ENCODE measurements at regions not wholly inside any gene's neighbourhood (a gene's known extent, or its start where the extent isn't known, plus 50 kb on each side); places are given as distances from the start of the nearest gene placed in this dataset.

GRCh38 chr10:71077143-71077581 lies 135.2 kb upstream of the UNC5B start:
- no peaks in the 10 kb centered on the region for H4K20me1 ChIP-seq (ENCODE audit: insufficient read depth)
- H3K4me1 ChIP-seq (ENCODE audit: control insufficient read depth in 1 of 2, insufficient read depth in 2 of 2, low read depth in 1 of 2, low read length in 1 of 2) = peaks cover 0 to 49% of the 10 kb centered on the region in 2 experiments; a peak in 1 of 4 replicates
- no peak overlapping the region for H2AFZ ChIP-seq (ENCODE audit: low read depth)
- no peak overlapping the region for H3K9ac ChIP-seq
- DNase-seq = peak; percentile 41
- no peak overlapping the region for H3K4me2 ChIP-seq
- ChIA-PET CTCF (interaction anchor here (1.0 to 7.8 kb wide), 7 partner anchors 10 to 174 kb away, joined by 3 to 42 read pairs (median 4); no protein-coding TSS in a partner anchor), POLR2A (interaction anchor here (0.8 to 1.0 kb wide), 2 partner anchors 10 to 117 kb away, joined by 3 to 4 read pairs; no protein-coding TSS in a partner anchor)
- no peak overlapping the region for H3K4me3 ChIP-seq (ENCODE audit: low read depth in 2 of 2, low read length in 1 of 2)
- no peaks in the 10 kb centered on the region for H3K9me3 ChIP-seq
- H3K27me3 ChIP-seq (ENCODE audit: insufficient read depth) = peaks cover 9% of the 10 kb centered on the region; the same call in 1 of the 2 replicates
- no peaks in the 10 kb centered on the region for H3F3A ChIP-seq (replicated peaks; ENCODE audit: insufficient read depth)
- H3K79me2 ChIP-seq (ENCODE audit: insufficient read depth) = no peaks in the 10 kb centered on the region
- TF ChIP-seq NRF1 (IDR thresholded peaks at IDR 0.05; ENCODE audit: low read depth, low read length) = no peak
- TF ChIP-seq MXI1 (IDR thresholded peaks at IDR 0.05; ENCODE audit: low read depth, low read length) = no peak
- TF ChIP-seq TEAD4 (IDR thresholded peaks at IDR 0.05; ENCODE audit: borderline replicate concordance, insufficient read depth) = no peak
- no peak for TF ChIP-seq YY1 (IDR thresholded peaks at IDR 0.05; ENCODE audit: low read depth)
- TF ChIP-seq EZH2phosphoT487 (IDR thresholded peaks at IDR 0.05; ENCODE audit: borderline replicate concordance, low read depth) = no peak
- TF ChIP-seq USF1 (IDR thresholded peaks at IDR 0.05; ENCODE audit: borderline replicate concordance, low read depth) = no peak
- TF ChIP-seq GATA2 (CRISPR knock-in tag; IDR thresholded peaks at IDR 0.05) = no peak
- TF ChIP-seq FOXJ3 (CRISPR knock-in tag; IDR thresholded peaks at IDR 0.05) = no peak
- no peak for TF ChIP-seq GABPA (IDR thresholded peaks at IDR 0.05; ENCODE audit: low read depth)
- no peak for TF ChIP-seq CHD2 (IDR thresholded peaks at IDR 0.05; ENCODE audit: low read length, partially characterized antibody)
- no peak for TF ChIP-seq SIN3A (IDR thresholded peaks at IDR 0.05; ENCODE audit: borderline replicate concordance, low read depth, low read length)
- no peak for TF ChIP-seq TAF1 (IDR thresholded peaks at IDR 0.05; ENCODE audit: borderline replicate concordance, low read depth, low read length)
- TF ChIP-seq, protein P1, sequence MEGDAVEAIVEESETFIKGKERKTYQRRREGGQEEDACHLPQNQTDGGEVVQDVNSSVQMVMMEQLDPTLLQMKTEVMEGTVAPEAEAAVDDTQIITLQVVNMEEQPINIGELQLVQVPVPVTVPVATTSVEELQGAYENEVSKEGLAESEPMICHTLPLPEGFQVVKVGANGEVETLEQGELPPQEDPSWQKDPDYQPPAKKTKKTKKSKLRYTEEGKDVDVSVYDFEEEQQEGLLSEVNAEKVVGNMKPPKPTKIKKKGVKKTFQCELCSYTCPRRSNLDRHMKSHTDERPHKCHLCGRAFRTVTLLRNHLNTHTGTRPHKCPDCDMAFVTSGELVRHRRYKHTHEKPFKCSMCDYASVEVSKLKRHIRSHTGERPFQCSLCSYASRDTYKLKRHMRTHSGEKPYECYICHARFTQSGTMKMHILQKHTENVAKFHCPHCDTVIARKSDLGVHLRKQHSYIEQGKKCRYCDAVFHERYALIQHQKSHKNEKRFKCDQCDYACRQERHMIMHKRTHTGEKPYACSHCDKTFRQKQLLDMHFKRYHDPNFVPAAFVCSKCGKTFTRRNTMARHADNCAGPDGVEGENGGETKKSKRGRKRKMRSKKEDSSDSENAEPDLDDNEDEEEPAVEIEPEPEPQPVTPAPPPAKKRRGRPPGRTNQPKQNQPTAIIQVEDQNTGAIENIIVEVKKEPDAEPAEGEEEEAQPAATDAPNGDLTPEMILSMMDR (IDR thresholded peaks at IDR 0.05) = no peak
- no peak overlapping the region; a peak in 1 of 4 replicates for H3K27ac ChIP-seq (ENCODE audit: low read depth in 2 of 2, low read length in 1 of 2)
- H3K9me2 ChIP-seq = no peaks in the 10 kb centered on the region
- 82% methylated on average over 5 of the region's 8 CpGs for WGBS (ENCODE audit: low lambda C conversion rate)
- H3K36me3 ChIP-seq (replicated peaks in 1 of 2; ENCODE audit: control insufficient read depth in 1 of 2, insufficient read depth in 2 of 2, low read length in 1 of 2) = no peaks in the 10 kb centered on the region

DNA sequence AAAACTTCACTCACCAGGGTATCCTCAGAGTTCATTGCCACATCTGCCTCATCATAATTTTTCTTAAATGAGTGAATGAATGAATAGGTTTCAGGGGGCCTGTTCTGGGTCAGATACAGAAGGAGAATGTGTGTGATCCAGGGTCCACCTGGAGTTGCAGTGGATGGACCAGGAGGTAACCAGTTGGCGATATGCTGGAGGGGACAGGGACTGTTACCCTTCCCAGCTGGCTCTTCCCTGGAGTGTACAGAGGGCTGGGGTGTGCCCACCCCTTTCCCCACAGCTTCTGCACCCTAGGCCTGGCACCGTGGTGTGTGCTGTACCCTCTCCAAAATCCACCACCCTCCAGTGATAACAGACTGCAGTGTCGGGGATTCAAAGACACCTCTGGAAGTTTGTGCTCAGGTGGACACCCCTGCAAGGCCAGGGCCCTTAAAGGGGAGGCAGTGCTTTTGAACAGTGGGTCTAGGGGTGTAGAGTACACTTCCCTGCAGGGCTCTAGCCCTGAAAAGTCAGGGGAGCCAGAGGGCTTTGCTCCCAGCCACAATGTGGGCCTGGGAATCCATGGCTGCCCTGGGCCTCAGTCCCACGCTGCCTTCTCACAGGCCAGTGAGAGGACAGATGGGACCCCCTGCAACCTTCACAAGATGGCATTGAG lies 134.4 kb upstream of the UNC5B start:
- Histone ChIP-seq H3K27ac (ENCODE audit: low read depth in 2 of 2, low read length in 1 of 2) (no peak overlapping the region), H3K9me2 (no peaks in the 10 kb centered on the region), H3K4me1 (ENCODE audit: control insufficient read depth in 1 of 2, insufficient read depth in 2 of 2, low read depth in 1 of 2, low read length in 1 of 2) (peaks cover 0 to 45% of the 10 kb centered on the region in 2 experiments; a peak in 1 of 4 replicates), H3F3A (replicated peaks; ENCODE audit: insufficient read depth) (no peaks in the 10 kb centered on the region), H2AFZ (ENCODE audit: low read depth) (no peak overlapping the region), H4K20me1 (ENCODE audit: insufficient read depth) (no peaks in the 10 kb centered on the region), H3K4me2 (no peak overlapping the region), H3K4me3 (ENCODE audit: low read depth in 2 of 2, low read length in 1 of 2) (no peak overlapping the region), H3K79me2 (ENCODE audit: insufficient read depth) (no peaks in the 10 kb centered on the region), H3K9me3 (no peaks in the 10 kb centered on the region), H3K9ac (no peak overlapping the region), H3K27me3 (ENCODE audit: insufficient read depth) (peaks cover 9% of the 10 kb centered on the region; the same call in 1 of the 2 replicates), H3K36me3 (replicated peaks in 1 of 2; ENCODE audit: control insufficient read depth in 1 of 2, insufficient read depth in 2 of 2, low read length in 1 of 2) (no peaks in the 10 kb centered on the region)
- POLR2A ChIA-PET = no interaction called here
- no peak for DNase-seq
- CTCF ChIA-PET = interaction anchor here (1.0 to 7.8 kb wide), 3 partner anchors 14 to 152 kb away, joined by 3 to 42 read pairs (median 3); no protein-coding TSS in a partner anchor
- 45% methylated on average over 4 of the region's 4 CpGs for WGBS (ENCODE audit: low lambda C conversion rate)
- TF ChIP-seq JUND (IDR thresholded peaks at IDR 0.05) = no peak
